ENCODE measurements at regions not wholly inside any gene's neighbourhood (a gene's known extent, or its start where the extent isn't known, plus 50 kb on each side); places are given as distances from the start of the nearest gene placed in this dataset.

DNA sequence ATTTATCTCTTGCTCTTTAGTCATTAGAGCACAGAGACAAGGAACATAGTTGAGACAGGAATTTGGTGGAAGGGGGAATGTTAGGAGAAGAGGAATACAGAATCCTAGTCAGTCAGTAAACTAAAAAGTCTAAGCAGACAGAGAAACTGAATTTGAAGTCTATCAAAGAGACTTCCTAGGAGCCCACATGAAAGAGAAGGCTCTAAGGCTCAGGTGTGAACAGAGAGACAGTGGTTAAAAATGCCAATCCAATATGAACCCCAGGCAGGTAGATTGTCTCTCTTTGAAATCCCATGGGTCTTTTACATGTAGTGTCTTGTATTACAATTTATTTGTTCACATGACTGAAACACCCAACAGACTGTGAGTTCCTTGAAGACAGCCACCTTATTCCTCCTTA is 77.8 kb upstream of the NFKB1 start:
- Histone ChIP-seq H3K14ac (ENCODE audit: low read length) (no peak overlapping the region), H3K36me3 (replicated peaks in 1 of 2; ENCODE audit: control insufficient read depth in 2 of 2, insufficient read depth in 2 of 2, low read length in 2 of 2) (no peaks in the 10 kb centered on the region), H3K4me1 (ENCODE audit: control insufficient read depth in 2 of 2, insufficient read depth in 1 of 2, low read depth in 1 of 2, low read length in 2 of 2) (no peaks in the 10 kb centered on the region), H2BK12ac (ENCODE audit: low read length) (no peak overlapping the region), H2BK15ac (ENCODE audit: low read length) (no peak overlapping the region), H3K4ac (ENCODE audit: low read length) (no peak overlapping the region), H3K4me3 (ENCODE audit: low read length in 2 of 2) (no peak overlapping the region), H2AFZ (ENCODE audit: low read length) (no peak overlapping the region), H3K79me1 (ENCODE audit: low read depth, low read length) (no peaks in the 10 kb centered on the region), H4K91ac (ENCODE audit: low read depth, low read length, poor library complexity) (no peak overlapping the region), H2BK5ac (ENCODE audit: low read length) (no peak overlapping the region), H2AK5ac (ENCODE audit: low read depth, low read length) (no peak overlapping the region), H3K9ac (ENCODE audit: low read depth, low read length, poor library complexity) (no peak overlapping the region), H2BK120ac (ENCODE audit: low read depth, low read length) (no peak overlapping the region), H3K23ac (ENCODE audit: low read depth, low read length, poor library complexity) (no peak overlapping the region), H4K8ac (ENCODE audit: low read depth, low read length) (no peak overlapping the region), H3K27ac (replicated peaks; ENCODE audit: low read length) (no peak overlapping the region), H3K9me3 (replicated peaks in 1 of 2; ENCODE audit: control insufficient read depth in 2 of 2, insufficient read depth in 1 of 2, low read depth in 1 of 2, low read length in 2 of 2) (peaks cover 0 to 2% of the 10 kb centered on the region in 2 donors), H3K4me2 (ENCODE audit: insufficient read depth, low read length, poor library complexity, severe bottlenecking) (no peak overlapping the region), H3K18ac (ENCODE audit: low read length) (no peak overlapping the region), H3K27me3 (ENCODE audit: control insufficient read depth in 3 of 3, insufficient read depth in 3 of 3, low read depth in 1 of 3, low read length in 3 of 3) (no peaks in the 10 kb centered on the region)
- DNase-seq (ENCODE audit: low spot score), result no peak

DNA sequence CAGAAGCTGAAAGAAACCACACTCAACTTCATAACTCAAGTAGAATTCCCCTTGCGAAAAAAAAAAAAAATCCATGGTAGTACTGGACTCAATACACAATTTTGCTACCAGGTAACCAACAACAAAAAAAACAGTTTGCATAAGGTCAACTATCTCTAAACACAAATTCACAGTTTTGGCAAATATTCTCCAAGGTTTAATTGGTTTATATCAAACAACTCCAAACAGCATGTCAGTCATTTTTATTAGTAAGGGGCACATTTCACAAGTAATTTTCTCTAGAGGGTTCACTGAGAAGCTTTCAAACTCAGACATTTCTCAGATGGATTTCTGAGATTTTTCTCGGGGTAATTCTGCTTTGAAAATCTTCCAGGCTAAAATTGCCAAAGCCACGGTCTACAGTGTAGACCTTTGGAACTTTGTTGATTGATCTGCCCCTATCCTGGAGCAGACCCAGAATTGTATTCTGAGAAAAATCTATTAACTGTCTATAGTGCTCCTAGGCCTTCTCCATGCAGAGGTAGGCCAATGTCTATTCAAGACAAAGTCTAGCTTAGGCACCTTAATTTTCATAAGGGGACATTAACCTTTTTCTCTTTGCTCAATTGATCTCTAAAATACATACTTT is 73.7 kb upstream of the NFKB1 start:
- Histone ChIP-seq H3K4me1 (ENCODE audit: control insufficient read depth in 2 of 2, insufficient read depth in 1 of 2, low read depth in 1 of 2, low read length in 2 of 2) (no peaks in the 10 kb centered on the region), H2BK15ac (ENCODE audit: low read length) (no peak overlapping the region), H3K4ac (ENCODE audit: low read length) (no peak overlapping the region), H3K9me3 (replicated peaks in 1 of 2; ENCODE audit: control insufficient read depth in 2 of 2, insufficient read depth in 1 of 2, low read depth in 1 of 2, low read length in 2 of 2) (peaks cover 0 to 2% of the 10 kb centered on the region in 2 donors), H2AK5ac (ENCODE audit: low read depth, low read length) (no peak overlapping the region), H4K91ac (ENCODE audit: low read depth, low read length, poor library complexity) (no peak overlapping the region), H2BK12ac (ENCODE audit: low read length) (no peak overlapping the region), H3K23ac (ENCODE audit: low read depth, low read length, poor library complexity) (no peak overlapping the region), H3K18ac (ENCODE audit: low read length) (no peak overlapping the region), H3K9ac (ENCODE audit: low read depth, low read length, poor library complexity) (no peak overlapping the region), H3K4me3 (ENCODE audit: low read length in 2 of 2) (no peak overlapping the region), H3K14ac (ENCODE audit: low read length) (no peak overlapping the region), H2BK5ac (ENCODE audit: low read length) (no peak overlapping the region), H3K79me1 (ENCODE audit: low read depth, low read length) (no peaks in the 10 kb centered on the region), H3K27ac (replicated peaks; ENCODE audit: low read length) (no peak overlapping the region), H3K4me2 (ENCODE audit: insufficient read depth, low read length, poor library complexity, severe bottlenecking) (no peak overlapping the region), H2BK120ac (ENCODE audit: low read depth, low read length) (no peak overlapping the region), H4K8ac (ENCODE audit: low read depth, low read length) (no peak overlapping the region), H2AFZ (ENCODE audit: low read length) (no peak overlapping the region), H3K27me3 (ENCODE audit: control insufficient read depth in 3 of 3, insufficient read depth in 3 of 3, low read depth in 1 of 3, low read length in 3 of 3) (no peaks in the 10 kb centered on the region), H3K36me3 (replicated peaks in 1 of 2; ENCODE audit: control insufficient read depth in 2 of 2, insufficient read depth in 2 of 2, low read length in 2 of 2) (no peaks in the 10 kb centered on the region)
- DNase-seq (ENCODE audit: low spot score), result no peak
- no CpG with 5 or more reads among the region's 3 CpGs for WGBS, 2 donors (ENCODE audit: extremely low coverage in 2 of 2, insufficient read length in 2 of 2, insufficient replicate concordance in 1 of 2)

DNA sequence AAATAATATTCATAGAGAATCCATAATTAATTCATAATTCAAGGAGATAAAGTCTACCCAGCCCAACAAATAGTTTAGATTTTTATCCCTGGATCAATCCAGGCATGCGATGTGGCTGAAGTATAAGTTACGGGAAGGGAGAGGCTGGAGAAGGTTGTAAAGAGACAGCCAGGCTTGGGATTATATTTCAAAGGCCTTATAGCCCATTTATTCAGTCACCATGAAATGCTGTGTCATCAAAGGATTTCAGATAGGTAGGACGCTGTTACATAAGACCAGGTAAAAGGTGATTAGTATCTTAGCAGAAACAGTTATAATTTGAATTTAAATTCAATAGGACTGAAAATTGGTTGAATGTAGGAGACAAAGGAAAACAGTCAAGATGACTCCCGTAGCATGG is 73.0 kb upstream of the NFKB1 start:
- Histone ChIP-seq H2AK5ac (ENCODE audit: low read depth, low read length) (no peak overlapping the region), H3K14ac (ENCODE audit: low read length) (no peak overlapping the region), H3K4me2 (ENCODE audit: insufficient read depth, low read length, poor library complexity, severe bottlenecking) (no peak overlapping the region), H3K18ac (ENCODE audit: low read length) (no peak overlapping the region), H4K8ac (ENCODE audit: low read depth, low read length) (no peak overlapping the region), H3K9me3 (replicated peaks in 1 of 2; ENCODE audit: control insufficient read depth in 2 of 2, insufficient read depth in 1 of 2, low read depth in 1 of 2, low read length in 2 of 2) (peaks cover 0 to 2% of the 10 kb centered on the region in 2 donors), H3K36me3 (replicated peaks in 1 of 2; ENCODE audit: control insufficient read depth in 2 of 2, insufficient read depth in 2 of 2, low read length in 2 of 2) (no peaks in the 10 kb centered on the region), H3K4me3 (ENCODE audit: low read length in 2 of 2) (no peak overlapping the region), H3K4ac (ENCODE audit: low read length) (no peak overlapping the region), H2BK5ac (ENCODE audit: low read length) (no peak overlapping the region), H2AFZ (ENCODE audit: low read length) (no peak overlapping the region), H2BK120ac (ENCODE audit: low read depth, low read length) (no peak overlapping the region), H3K4me1 (ENCODE audit: control insufficient read depth in 2 of 2, insufficient read depth in 1 of 2, low read depth in 1 of 2, low read length in 2 of 2) (no peaks in the 10 kb centered on the region), H3K79me1 (ENCODE audit: low read depth, low read length) (no peaks in the 10 kb centered on the region), H4K91ac (ENCODE audit: low read depth, low read length, poor library complexity) (no peak overlapping the region), H3K27ac (replicated peaks; ENCODE audit: low read length) (no peak overlapping the region), H2BK12ac (ENCODE audit: low read length) (no peak overlapping the region), H2BK15ac (ENCODE audit: low read length) (no peak overlapping the region), H3K9ac (ENCODE audit: low read depth, low read length, poor library complexity) (no peak overlapping the region), H3K23ac (ENCODE audit: low read depth, low read length, poor library complexity) (no peak overlapping the region), H3K27me3 (ENCODE audit: control insufficient read depth in 3 of 3, insufficient read depth in 3 of 3, low read depth in 1 of 3, low read length in 3 of 3) (no peaks in the 10 kb centered on the region)
- WGBS, 2 donors (ENCODE audit: extremely low coverage in 2 of 2, insufficient read length in 2 of 2, insufficient replicate concordance in 1 of 2), result no CpG with 5 or more reads among the region's 4 CpGs
- no peak for DNase-seq (ENCODE audit: low spot score)

DNA sequence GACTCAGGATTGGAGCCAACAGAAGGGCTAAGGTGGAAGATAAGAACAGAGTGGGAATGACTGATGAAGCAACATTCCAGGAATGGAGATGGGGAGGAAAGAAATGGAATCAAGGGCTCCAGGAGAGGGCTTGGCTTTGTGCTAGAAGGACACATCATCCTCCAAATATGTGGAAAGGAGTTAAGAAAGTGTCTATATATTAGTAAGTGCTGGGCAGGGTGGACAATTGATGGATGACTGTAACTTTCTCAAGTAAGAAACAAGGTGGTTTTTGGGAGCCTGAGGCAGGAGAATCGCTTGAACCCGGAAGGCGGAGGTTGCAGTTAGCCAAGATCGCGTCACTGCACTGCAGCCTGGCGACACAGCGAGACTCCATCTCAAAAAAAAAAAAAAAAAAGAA is 71.6 kb upstream of the NFKB1 start:
- WGBS, 2 donors (ENCODE audit: extremely low coverage in 2 of 2, insufficient read length in 2 of 2, insufficient replicate concordance in 1 of 2), result no CpG with 5 or more reads among the region's 7 CpGs

More for the DNA sequence above, 71.6 kb upstream of the NFKB1 start:
- Histone ChIP-seq H3K4me3 (ENCODE audit: low read length in 2 of 2) (no peak overlapping the region), H2BK12ac (ENCODE audit: low read length) (no peak overlapping the region), H4K91ac (ENCODE audit: low read depth, low read length, poor library complexity) (no peak overlapping the region), H3K79me1 (ENCODE audit: low read depth, low read length) (no peaks in the 10 kb centered on the region), H3K4me1 (ENCODE audit: control insufficient read depth in 2 of 2, insufficient read depth in 1 of 2, low read depth in 1 of 2, low read length in 2 of 2) (no peaks in the 10 kb centered on the region), H3K27me3 (ENCODE audit: control insufficient read depth in 3 of 3, insufficient read depth in 3 of 3, low read depth in 1 of 3, low read length in 3 of 3) (no peaks in the 10 kb centered on the region), H3K4me2 (ENCODE audit: insufficient read depth, low read length, poor library complexity, severe bottlenecking) (no peak overlapping the region), H3K4ac (ENCODE audit: low read length) (no peak overlapping the region), H2BK15ac (ENCODE audit: low read length) (no peak overlapping the region), H2BK5ac (ENCODE audit: low read length) (no peak overlapping the region), H2AFZ (ENCODE audit: low read length) (no peak overlapping the region), H3K18ac (ENCODE audit: low read length) (no peak overlapping the region), H2AK5ac (ENCODE audit: low read depth, low read length) (no peak overlapping the region), H3K36me3 (replicated peaks in 1 of 2; ENCODE audit: control insufficient read depth in 2 of 2, insufficient read depth in 2 of 2, low read length in 2 of 2) (no peaks in the 10 kb centered on the region), H3K23ac (ENCODE audit: low read depth, low read length, poor library complexity) (no peak overlapping the region), H2BK120ac (ENCODE audit: low read depth, low read length) (no peak overlapping the region), H4K8ac (ENCODE audit: low read depth, low read length) (no peak overlapping the region), H3K9me3 (replicated peaks in 1 of 2; ENCODE audit: control insufficient read depth in 2 of 2, insufficient read depth in 1 of 2, low read depth in 1 of 2, low read length in 2 of 2) (no peaks in the 10 kb centered on the region), H3K14ac (ENCODE audit: low read length) (no peak overlapping the region), H3K9ac (ENCODE audit: low read depth, low read length, poor library complexity) (no peak overlapping the region), H3K27ac (replicated peaks; ENCODE audit: low read length) (no peak overlapping the region)
- DNase-seq (ENCODE audit: low spot score), result no peak

Data from neuronal stem cell (in vitro differentiated cells).